NCI-H2196 (cell line): ENCODE measurements at regions not wholly inside any gene's neighbourhood (a gene's known extent, or its start where the extent isn't known, plus 50 kb on each side); places are given as distances from the start of the nearest gene placed in this dataset.
"Not testable (repeated sequence)": the region's sequence is repeated elsewhere in the genome, so short reads cannot be mapped to it uniquely, and the experiment has no call there.

Source experiments
- DNase-seq: peaks from one replicate; lab custom pipeline; 2025; ENCODE audit not compliant: unreplicated experiment; lab: John Stamatoyannopoulos, UW

GRCh38 chrX:101823236-101823635, 108.6 kb downstream of the ZMAT1 start:
- no peak for DNase-seq

GRCh38 chrX:101817739-101818138, 114.1 kb downstream of the ZMAT1 start:
- DNase-seq, result not testable (repeated sequence)

- no peak for DNase-seq
These were observed 118.6 kb downstream of the ZMAT1 start for GRCh38 chrX:101813200-101813599.

GRCh38 chrX:101803451-101803850, 128.4 kb downstream of the ZMAT1 start:
- DNase-seq, result no peak

- DNase-seq, result peak; percentile 81
These were observed 132.4 kb downstream of the ZMAT1 start for GRCh38 chrX:101799387-101799786.

GRCh38 chrX:101787934-101788333, 128.3 kb upstream of the ARMCX2 start:
- no peak for DNase-seq

- DNase-seq, result no peak
These were observed 125.5 kb upstream of the ARMCX2 start for GRCh38 chrX:101785142-101785541.

- DNase-seq, result not testable (repeated sequence)
These were observed 120.8 kb upstream of the ARMCX2 start for GRCh38 chrX:101780421-101780820.

GRCh38 chrX:101774340-101774739, 114.7 kb upstream of the ARMCX2 start:
- no peak for DNase-seq

GRCh38 chrX:101764538-101764937, 104.9 kb upstream of the ARMCX2 start:
- DNase-seq, result no peak

- DNase-seq, result peak; percentile 17
These were observed 99.3 kb upstream of the ARMCX2 start for GRCh38 chrX:101759000-101759399.

GRCh38 chrX:101750744-101751143, 91.1 kb upstream of the ARMCX2 start:
- DNase-seq, result no peak

GRCh38 chrX:101749436-101749835, 89.8 kb upstream of the ARMCX2 start:
- no peak for DNase-seq

GRCh38 chrX:101745046-101745445, 85.4 kb upstream of the ARMCX2 start:
- DNase-seq, result no peak

GRCh38 chrX:101744085-101744484, 84.4 kb upstream of the ARMCX2 start:
- no peak for DNase-seq

GRCh38 chrX:101740642-101741041, 81.0 kb upstream of the ARMCX2 start:
- DNase-seq, result no peak

GRCh38 chrX:101738867-101739266, 79.2 kb upstream of the ARMCX2 start:
- not testable (repeated sequence) for DNase-seq

- DNase-seq, result not testable (repeated sequence)
These were observed 78.8 kb upstream of the ARMCX2 start for GRCh38 chrX:101738411-101738810.

- no peak for DNase-seq
These were observed 77.0 kb upstream of the ARMCX2 start for GRCh38 chrX:101736651-101737050.

GRCh38 chrX:101732870-101733269, 73.2 kb upstream of the ARMCX2 start:
- no peak for DNase-seq

GRCh38 chrX:101729986-101730385, 70.3 kb upstream of the ARMCX2 start:
- DNase-seq, result no peak
